Hematopoietic multipotent progenitor cell treated with erythropoietin and hydrocortisone succinate and interleukin-3 and kit ligand, for 8 days (in vitro differentiated cells): ENCODE measurements at regions not wholly inside any gene's neighbourhood (a gene's known extent, or its start where the extent isn't known, plus 50 kb on each side); places are given as distances from the start of the nearest gene placed in this dataset.
"Not testable (repeated sequence)": the region's sequence is repeated elsewhere in the genome, so short reads cannot be mapped to it uniquely, and the experiment has no call there.

Experiments used
- DNase-seq: peaks from one replicate; pipeline ENCODE4 v3.0.0-alpha.2; 2015

DNA sequence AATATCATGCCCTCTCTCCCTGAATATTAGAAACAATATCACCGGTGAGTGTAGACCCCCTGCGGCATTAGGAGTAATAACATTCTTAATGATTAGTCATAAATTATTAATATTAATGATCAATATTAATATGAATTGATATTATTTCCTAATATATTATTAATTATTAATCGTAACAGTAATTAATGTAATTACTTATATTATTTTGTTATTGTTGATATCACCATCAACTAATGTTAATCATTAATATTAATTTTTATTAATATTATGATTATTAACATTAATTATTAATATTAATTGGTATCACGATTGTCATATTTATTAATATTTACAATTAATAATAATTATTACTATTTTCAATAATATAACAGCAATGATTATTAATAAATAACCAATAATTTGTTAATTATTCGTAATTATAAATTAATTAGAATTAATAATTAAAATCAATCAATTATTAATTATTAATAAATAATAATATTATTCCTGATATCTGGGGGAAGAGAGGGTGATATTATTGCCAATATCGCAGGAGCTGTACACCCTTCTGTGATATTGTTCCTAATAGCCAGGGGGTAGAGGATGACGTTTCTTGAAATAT, 528.8 kb upstream of the PCDH20 start:
- DNase-seq = no peak

DNA sequence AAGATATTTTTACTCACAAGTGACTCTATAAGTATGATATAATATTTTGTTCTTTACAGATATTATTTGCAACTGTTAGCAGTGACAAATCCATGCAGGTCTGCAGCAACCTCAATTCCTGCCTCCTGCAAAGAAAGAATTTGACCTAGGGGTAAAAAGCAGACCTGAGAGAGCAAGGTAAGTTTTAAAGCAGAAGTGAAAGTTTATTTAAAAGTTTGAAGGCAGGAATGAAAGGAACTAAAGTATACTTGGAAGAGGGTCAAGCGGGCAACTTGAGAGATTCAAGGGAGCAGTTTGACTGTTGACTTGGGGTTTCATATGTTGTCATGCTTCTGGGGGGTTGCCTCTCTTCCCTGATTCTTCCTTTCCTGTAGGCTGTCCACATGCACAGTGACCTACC, 520.1 kb upstream of the PCDH20 start:
- DNase-seq = no peak

DNA sequence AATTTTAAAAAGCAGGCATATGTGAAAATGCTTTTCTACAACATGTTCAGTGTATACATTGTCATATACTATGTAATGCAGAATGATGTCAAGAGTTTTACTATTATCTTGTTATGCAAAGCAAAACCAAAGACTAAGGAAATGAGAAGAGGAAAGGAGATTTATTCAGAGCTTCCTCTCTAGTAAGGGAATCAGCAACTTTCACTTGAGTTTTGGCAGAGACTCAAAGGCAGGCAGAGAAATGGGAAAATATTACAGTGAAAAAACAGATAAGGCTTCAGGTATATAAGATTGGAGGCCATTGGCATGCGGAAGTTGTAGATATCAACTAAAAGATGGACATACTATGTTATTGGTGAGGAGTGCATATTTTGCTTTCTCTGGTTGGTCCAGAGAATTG, 512.0 kb upstream of the PCDH20 start:
- no peak for DNase-seq

DNA sequence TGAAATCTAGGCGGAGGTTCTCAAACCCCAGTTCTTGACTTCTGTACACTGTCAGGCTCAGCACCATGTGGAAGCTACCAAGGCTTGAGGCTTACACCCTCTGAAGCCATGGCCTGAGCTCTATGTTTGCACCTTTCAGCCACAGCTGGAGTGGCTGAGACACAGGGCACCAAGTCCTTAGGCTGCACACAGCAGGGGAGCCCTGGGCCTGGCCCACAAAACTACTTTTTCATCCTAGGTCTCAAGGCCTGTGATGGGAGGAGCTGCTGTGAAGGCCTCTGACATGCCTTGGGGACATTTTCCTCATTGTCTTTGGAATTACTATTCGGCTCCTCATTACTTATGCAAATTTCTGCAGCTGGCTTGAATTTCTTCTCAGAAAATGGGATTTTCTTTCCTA, 503.2 kb upstream of the PCDH20 start:
- DNase-seq = no peak

DNA sequence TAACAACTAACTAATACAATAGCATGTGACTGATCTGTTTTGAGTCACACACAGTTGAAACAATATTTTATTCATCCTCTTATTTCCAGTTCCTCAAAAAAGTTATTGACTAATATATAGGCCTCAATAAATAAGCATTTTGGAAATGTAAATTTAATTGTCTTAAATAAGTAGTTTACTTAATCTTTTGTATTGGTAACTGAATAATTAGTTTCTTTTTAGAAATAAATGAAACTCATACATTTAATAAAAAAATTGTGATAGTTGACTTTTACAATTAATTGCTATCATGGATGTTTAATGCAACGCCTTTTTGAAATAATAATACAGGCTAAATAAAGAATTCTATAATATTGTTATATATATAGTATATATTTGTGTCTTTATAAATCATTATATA, 500.8 kb upstream of the PCDH20 start:
- no peak for DNase-seq

DNA sequence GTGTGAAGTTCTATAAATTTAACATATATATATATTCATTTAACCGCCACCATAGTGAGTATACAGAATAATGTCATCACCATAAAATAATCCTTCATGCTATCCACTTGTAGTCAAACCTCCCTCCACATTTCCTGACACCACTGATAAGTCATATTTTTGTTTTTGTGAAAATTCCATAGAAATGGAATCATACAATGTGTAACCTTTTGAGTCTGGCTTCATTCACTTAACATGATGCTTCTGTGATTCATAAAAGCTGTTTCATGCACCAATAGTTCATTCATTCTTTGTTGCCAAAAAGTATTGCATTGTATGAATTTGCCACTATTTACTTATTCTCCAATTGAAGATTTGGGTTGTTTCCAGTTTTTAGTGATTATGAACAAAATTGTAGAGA, 497.5 kb upstream of the PCDH20 start:
- no peak for DNase-seq

DNA sequence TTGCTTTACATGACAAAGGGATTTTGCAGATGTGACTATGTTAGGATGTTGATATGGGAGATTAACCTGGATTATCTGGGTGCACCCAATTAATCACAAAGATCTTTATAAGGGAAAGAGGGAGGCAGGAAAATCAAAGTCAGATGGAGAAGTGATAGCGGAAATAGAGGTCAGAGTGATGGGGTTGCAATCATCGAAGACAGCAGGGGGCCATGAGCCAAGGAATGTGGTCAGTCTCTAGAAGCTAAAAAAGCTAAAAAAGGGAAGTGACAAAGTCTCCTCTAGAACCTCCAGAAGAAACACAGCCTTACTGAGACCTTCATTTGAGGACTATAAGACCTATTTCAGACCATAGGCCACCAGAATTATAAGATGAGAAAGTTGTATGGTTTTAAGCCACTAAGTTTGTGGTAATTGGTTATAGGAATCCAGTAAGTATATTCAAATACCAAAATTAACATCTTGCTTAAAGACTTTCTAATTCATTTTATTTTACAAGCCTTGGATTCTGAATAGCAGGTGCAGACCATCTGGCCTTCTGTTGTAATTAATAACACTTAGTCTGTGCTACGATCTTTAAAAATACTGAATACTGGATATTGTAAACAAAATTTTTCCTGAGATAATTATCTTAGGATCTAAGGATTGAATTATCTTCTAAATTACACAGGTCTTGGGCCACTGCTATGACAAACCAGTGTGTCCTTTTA, 493.4 kb upstream of the PCDH20 start:
- no peak for DNase-seq

DNA sequence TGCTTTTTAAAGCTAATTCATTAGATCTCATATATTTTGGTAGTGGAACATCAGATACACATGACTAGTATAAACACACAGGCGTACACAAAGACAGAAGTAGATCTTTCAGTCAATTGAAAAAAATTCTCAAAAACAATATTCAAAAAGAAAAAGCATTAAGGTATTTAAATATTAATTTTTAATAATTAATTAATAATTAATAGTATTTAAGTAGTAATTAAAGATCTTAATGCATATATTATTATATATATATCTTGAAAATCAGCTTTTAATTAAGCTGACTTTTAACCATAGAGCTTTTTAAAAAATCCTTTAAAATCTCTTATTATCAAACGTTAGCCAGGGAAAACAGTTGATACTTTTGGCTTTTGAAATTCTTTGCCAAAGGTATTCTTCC, 489.4 kb upstream of the PCDH20 start:
- no peak for DNase-seq

DNA sequence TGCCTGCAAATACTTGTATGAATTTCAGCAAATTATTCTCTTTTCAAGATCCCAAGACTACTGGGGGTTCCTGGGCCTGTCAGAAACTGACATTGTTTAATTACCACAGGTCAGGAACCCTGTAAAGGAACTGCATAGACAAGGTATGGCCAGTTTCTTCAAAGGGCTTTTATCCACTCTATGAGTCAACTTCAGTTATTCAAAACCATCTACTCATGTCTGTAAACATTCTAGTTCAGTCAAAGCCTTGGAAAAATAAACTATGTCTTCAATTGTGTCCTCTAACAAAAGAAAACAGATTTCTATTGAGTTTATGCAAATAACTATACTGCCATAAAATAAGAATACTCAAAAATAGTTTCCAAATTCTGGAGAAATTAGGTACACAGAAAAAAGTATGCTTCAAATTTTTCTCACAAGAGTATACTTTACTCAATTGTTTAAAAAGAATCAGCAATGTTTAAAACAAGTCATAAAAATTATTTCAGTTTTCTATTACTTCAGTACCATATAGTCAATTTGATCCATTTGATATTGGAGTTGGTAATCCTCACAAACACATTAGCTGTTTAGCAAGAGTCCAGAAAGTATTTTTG, 486.4 kb upstream of the PCDH20 start:
- DNase-seq = no peak

DNA sequence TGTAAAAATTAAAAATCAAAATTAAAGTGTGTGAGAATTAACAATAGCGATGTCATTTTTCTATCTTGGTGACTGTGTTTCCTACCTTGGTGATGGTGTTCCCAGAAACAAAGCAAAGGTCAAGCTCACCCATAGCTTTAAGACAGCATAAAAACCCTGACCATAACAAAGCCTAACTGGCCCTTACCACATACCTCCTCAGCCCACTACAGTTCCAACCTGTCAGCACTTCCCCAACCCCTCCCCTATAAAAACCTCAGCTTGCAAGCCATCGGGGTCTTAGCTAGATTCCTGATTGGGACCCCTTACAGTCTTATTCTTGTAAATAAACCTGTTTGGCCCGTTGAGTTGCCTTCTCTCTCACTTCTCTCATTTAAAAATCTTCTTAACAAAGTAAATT, 484.4 kb upstream of the PCDH20 start:
- DNase-seq = no peak

DNA sequence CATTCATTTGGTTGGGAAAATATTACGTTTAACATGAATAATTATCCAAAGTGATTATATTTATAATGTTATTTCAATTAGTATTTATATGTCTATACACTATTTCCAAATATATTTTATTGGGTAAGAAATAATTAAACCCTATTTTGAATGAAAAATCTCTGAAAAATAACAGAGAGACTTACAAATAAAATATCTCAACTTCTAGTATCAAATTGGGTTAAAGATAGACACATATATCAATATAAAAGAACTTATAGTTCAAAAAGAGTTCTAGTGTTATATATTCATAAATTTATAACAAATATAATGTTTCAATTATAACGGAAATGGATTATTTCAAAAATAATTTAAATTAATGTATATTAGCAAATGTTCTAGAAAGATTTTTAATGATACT, 482.6 kb upstream of the PCDH20 start:
- DNase-seq = no peak

DNA sequence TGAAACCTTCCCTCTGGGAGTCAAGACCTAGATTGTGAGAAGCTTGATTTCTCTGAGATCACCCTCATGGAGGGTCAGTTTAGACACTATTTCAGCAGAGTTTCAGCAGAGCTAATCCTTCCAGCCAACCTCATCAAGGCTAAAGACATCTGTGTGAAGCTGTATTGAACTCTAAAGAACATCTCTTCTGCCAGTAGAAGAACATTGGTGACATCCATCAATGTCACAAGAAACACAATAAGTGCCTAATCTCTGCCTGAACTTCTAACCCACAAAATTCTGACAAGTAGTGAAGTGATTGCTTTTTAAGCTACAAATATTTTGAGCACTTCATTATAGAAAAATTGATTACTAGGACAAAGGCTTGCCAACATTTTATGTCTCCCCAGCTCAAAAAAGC, 475.8 kb upstream of the PCDH20 start:
- no peak for DNase-seq

DNA sequence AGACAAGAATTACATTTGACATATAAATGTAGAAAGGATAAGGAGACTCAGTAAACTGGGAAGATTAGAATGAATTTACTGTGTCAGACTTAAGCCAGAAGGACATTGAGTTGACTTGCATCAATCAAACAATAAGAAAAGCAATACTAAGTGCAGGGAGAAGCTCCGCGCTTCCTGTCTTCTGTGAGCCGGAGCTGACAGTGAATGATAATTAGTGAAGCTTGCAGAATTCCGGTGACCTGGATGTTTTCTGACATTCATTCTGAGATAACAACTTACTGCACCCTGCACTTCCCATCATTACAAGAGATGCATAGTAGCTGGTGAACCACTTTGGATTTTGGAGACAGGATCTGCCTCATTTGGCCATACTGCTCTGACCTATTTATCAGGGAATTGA, 469.2 kb upstream of the PCDH20 start:
- no peak for DNase-seq

DNA sequence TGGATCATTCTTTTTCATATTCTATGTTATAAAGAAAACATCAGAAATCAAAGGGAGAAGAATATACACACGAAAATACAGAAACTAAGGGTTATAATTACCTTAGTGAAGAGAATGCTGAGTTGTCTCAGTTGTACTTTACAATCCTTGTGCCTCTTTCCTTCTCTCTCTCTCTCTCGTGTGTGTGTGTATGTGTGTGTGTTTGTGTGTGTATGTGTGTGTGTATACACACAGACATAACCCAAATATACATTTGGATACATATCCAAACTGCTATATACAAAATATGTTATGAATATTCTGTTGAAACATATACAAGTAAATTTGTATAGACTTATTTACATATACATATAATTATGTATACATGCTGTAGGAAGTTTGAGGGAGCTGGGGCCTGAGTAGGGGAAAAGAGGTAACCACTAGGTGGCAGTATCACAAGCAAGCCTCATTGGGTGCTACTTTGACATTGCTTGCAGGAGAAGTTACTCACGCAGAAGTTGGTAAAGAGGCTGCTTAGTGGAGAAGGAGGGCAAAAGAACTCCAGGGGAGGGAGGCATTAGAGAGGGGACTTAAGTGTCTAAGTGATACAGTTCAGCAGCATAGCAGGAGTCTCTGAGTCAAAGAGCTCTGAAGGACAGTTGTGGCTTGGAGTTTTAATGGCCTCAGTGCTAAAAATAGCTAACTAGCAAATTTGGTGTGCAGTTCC, 465.1 kb upstream of the PCDH20 start:
- peak; percentile 43 for DNase-seq

DNA sequence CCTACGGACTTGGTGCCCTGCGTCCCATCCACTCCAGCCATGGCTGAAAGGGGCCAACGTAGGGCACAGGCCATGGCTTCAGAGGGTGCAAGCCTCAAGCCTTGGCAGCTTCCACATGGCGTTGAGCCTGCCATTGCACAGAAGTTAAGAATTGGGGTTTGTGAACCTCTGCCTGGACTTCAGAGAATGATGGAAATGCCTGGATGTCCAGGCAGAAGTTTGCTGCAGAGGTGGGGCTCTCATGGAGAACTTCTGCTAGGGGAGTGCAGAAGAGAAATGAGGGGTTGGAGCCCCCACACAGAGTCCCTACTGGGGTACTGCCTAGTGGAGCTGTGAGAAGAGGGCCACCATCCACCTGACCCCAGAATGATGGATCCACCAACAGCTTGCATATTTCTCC, 462.9 kb upstream of the PCDH20 start:
- DNase-seq = not testable (repeated sequence)

DNA sequence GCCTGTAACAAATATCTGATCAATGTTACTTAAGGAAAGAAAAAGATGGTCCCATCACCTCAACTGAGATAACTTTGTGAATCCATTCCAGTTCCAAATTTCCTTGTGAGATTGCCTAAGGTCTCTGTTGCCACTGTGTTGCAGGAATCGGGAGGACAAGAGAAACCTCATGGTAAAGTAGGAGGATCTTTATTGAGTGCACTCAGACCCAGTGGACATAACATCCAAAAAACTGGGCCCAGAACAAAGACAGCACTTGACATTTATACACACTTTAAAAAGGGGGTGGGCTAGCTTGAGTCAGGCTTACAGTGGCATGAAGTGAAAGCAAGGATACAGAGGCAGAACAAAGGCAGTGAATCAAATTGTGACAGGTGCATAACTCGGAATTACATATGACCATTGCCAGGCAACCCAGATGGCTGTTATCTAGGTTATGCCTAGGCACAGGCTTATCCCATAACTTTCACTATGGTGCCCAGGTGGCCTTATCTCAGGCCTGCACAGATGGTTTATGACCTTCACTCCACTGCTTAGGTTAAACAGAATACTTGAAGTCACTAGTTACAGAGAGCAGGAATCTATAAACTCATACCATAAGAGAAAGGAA, 459.4 kb upstream of the PCDH20 start:
- no peak for DNase-seq

DNA sequence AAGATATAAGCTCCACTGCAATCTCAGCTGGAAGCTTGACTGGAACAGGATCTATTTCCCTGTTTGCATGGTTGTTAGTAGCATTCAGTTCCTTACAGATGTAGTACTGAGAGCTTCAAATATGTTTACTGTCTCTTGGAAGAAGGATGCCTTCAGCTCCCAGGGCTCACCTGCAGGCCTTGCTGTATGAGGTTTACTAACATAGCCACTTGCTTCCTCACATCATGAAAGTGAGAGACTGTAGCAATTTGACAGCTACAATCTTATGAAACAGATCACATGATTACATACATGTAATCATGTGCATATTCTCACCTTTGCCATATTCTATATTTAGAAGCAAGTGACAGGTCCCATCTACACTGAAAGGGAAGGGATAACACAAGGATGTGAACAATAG, 458.1 kb upstream of the PCDH20 start:
- no peak for DNase-seq

DNA sequence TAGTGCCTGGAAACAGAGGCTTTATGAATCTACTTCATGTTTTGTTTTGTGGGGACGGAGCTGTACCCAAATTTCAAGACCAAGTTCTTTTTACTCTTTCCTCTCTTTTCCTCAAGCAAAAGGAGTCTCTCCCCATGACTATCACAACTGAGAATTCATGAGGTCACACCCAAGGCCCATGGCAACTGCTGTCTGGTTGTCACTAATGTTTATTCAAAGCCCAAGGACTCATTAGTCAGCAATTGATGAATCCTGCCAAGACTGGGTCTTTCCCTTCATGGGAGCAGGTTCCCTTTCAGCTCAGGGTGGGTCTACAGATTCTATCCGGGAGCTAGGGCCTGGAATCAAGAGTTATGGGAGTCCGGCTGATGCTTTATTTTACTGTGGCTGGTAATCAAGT, 441.5 kb upstream of the PCDH20 start:
- DNase-seq = no peak

DNA sequence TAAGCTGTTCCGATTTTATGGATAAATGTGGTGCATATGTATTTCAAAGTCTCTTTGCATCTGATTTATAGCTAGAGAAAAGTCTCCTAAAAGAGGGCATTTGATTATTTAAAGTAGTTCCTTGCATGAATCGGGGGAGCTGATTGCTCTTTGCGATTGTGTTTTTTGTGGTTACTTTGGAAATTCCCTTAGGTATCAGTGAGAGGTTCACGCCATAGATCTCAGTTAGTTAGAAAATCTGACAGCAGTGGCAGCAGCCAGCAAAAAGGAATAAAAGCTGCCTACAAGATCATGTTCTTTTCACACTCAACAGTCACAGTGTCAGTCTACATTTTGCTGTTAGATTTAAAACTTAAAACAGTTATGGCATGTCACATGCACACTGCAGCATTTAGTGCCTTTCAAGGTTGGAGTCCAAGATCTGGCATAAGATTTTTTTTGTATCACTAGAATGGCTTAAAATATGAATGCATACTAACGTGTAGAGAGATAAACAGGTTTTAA, 436.5 kb upstream of the PCDH20 start:
- no peak for DNase-seq

DNA sequence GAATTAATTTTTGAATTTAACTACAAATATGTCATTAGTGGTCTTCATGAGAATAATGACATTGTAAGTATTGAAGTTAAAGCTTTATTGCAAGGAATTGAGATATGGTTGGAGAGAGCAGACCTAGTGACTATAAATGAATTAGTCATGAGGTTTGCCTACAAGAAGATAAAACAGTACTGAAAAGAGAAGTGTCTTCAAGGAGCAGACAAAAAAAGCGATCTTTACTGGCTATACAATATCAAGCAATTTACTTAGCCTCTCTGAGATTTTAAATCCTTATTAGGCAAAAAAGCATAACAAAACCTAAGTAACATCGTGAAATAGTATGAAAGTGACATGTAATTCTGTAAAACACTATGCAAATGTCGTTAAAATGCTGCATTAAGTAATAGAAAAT, 435.1 kb upstream of the PCDH20 start:
- DNase-seq = no peak

DNA sequence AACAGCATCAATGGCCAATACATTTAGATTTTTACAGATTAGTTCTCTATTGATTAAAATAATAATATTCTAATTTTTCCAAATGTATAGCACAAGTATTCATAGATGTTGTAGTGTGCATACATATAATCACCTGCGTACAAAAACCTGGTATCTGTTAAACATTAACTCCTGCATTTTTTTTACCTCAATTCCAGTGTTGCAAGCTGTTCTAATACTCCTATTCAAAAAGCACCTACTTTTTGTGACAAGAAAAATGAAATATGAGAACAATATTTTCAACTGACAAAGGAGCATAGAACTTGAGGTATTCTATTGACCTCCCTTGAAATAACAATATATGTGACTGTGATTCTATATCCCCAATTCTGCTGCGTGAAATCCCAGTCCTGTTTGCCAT, 422.9 kb upstream of the PCDH20 start:
- no peak for DNase-seq

DNA sequence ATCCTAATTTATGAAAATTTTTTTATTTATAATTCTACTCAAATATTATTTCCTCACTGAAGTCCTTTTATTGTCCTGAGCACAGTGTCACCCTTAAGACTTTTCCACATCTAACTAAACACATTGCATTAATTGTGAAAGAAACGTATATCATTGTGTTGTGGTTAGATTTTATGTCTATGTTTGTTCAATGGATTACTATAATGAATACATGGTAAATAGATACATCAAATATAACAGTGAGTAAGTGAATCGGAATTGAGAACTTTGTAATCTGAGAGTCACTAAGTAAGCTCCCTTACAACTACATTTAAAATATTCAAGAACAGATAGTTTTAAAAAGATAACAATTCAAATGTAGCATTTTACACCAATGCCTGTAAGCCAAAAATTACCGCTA, 417.6 kb upstream of the PCDH20 start:
- no peak for DNase-seq

DNA sequence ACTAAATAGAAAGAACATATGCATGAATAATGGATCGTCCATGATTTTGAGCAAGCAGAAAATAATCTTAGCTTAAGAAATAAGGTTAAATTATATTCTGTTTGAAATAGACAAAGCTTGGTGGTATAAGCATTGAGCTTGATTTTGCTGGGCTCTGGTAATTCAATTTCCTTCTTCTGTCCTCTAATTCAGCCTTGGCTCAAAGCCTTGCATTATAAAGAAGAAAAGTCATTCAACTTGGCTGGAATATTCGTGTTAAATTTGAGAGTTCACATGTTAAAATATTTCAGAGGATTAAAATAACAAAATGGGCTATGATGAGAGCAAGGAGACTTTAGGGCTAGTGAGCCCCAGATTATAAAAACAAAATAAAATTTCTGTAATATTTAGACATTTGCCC, 415.4 kb upstream of the PCDH20 start:
- no peak for DNase-seq

DNA sequence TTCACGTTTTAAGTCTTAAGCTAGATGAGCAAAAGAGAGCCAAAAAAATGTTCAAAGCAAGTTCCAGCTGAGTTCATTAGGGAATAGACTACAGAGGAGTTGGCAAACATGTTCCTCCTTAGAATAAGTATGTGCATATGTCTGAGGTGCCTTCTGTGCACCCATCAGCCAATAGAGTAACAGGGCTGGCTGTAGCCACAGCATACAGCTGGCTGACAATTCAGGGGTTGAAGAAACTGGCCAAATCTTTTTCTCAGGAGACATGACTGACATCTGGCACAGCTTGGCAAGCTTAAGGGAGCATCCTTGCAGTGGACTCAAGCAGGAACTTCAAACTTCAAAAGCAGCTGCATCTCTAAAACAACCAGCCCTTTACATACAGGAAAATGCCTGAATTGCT, 414.8 kb upstream of the PCDH20 start:
- DNase-seq = no peak
